SK-N-SH treated with all-trans-retinoic acid at 6 μM for 48 hours (cell line): ENCODE measurements at regions not wholly inside any gene's neighbourhood (a gene's known extent, or its start where the extent isn't known, plus 50 kb on each side); places are given as distances from the start of the nearest gene placed in this dataset.

Source experiments
- ATAC-seq: fragments of 200-7000 bp; cut with Tn5 transposase; 3 replicates; pipeline ENCODE4 v1.9.1; 2020; ENCODE audit warnings: mild to moderate bottlenecking, moderate library complexity
- ARNTL ChIP-seq: fragments of 450-650 bp; formaldehyde crosslinking; IDR thresholded peaks from 2 replicates; pipeline ENCODE4 v1.5.0; 2020; ENCODE audit warnings: low read depth, mild to moderate bottlenecking, moderate library complexity, borderline replicate concordance
- BACH2 ChIP-seq: fragments of 250-450 bp; sonication (Bioruptor Pico); IDR thresholded peaks from 2 replicates; pipeline ENCODE4 v1.9.0; 2021; ENCODE audit warnings: mild to moderate bottlenecking, borderline replicate concordance
- CREB5 ChIP-seq: fragments of 250-450 bp; sonication (Bioruptor Pico); IDR thresholded peaks from 2 replicates; pipeline ENCODE4 v1.5.1; 2020; ENCODE audit warnings: low read depth, mild to moderate bottlenecking, moderate library complexity
- CSDC2 ChIP-seq: fragments of 250-450 bp; sonication (Bioruptor Pico); IDR thresholded peaks from 2 replicates; pipeline ENCODE4 v1.5.0; 2020; ENCODE audit warnings: mild to moderate bottlenecking, moderate library complexity
- CSRNP3 ChIP-seq: fragments of 250-450 bp; sonication (Bioruptor Pico); IDR thresholded peaks from 2 replicates; pipeline ENCODE4 v1.5.1; 2021; ENCODE audit warnings: mild to moderate bottlenecking, moderate library complexity
- ESRRG ChIP-seq: fragments of 250-450 bp; sonication (Bioruptor Pico); IDR thresholded peaks from 2 replicates; pipeline ENCODE4 v1.6.1; 2021; ENCODE audit warnings: mild to moderate bottlenecking
- GLIS3 ChIP-seq: fragments of 250-450 bp; sonication (Bioruptor Pico); IDR thresholded peaks from 2 replicates; pipeline ENCODE4 v1.5.0; 2020; ENCODE audit warnings: mild to moderate bottlenecking, moderate library complexity
- ISL1 ChIP-seq: fragments of 250-450 bp; sonication (Bioruptor Pico); IDR thresholded peaks from 2 replicates; pipeline ENCODE4 v2.1.2; 2022; ENCODE audit warnings: mild to moderate bottlenecking, moderate library complexity
- OSR1 ChIP-seq: fragments of 250-450 bp; sonication (Bioruptor Pico); IDR thresholded peaks from 2 replicates; pipeline ENCODE4 v1.8.0; 2022; ENCODE audit warnings: moderate library complexity, mild to moderate bottlenecking, inconsistent platforms
- PATZ1 ChIP-seq: fragments of 250-450 bp; sonication (Bioruptor Pico); IDR thresholded peaks from 2 replicates; pipeline ENCODE4 v1.8.0; 2020; ENCODE audit warnings: mild to moderate bottlenecking, moderate library complexity, borderline replicate concordance
- POU6F1 ChIP-seq: fragments of 250-450 bp; sonication (Bioruptor Pico); IDR thresholded peaks from 2 replicates; pipeline ENCODE4 v1.8.0; 2021; ENCODE audit warnings: low read depth, mild to moderate bottlenecking, moderate library complexity, borderline replicate concordance
- PPARA ChIP-seq: fragments of 250-450 bp; sonication (Bioruptor Pico); IDR thresholded peaks from 2 replicates; pipeline ENCODE4 v1.5.0; 2020; ENCODE audit warnings: mild to moderate bottlenecking, borderline replicate concordance
- RARB ChIP-seq: fragments of 250-450 bp; sonication (Bioruptor Pico); IDR thresholded peaks from 2 replicates; pipeline ENCODE4 v1.8.0; 2021; ENCODE audit warnings: mild to moderate bottlenecking, moderate library complexity
- SNAI2 ChIP-seq: fragments of 250-450 bp; sonication (Bioruptor Pico); IDR thresholded peaks from 2 replicates; pipeline ENCODE4 v1.5.0; 2020; ENCODE audit warnings: mild to moderate bottlenecking, moderate library complexity
- TCF4 ChIP-seq: fragments of 250-450 bp; sonication (Bioruptor Pico); IDR thresholded peaks from 2 replicates; pipeline ENCODE4 v1.8.0; 2021; ENCODE audit warnings: mild to moderate bottlenecking, moderate library complexity, borderline replicate concordance
- TOX ChIP-seq: fragments of 250-450 bp; sonication (Bioruptor Pico); IDR thresholded peaks from 2 replicates; pipeline ENCODE4 v1.8.0; 2021; ENCODE audit warnings: mild to moderate bottlenecking, moderate library complexity, borderline replicate concordance
- TSHZ2 ChIP-seq: fragments of 250-450 bp; sonication (Bioruptor Pico); IDR thresholded peaks from 2 replicates; pipeline ENCODE4 v1.5.0; 2020; ENCODE audit warnings: mild to moderate bottlenecking, moderate library complexity
- ZC3H10 ChIP-seq: fragments of 250-450 bp; sonication (Bioruptor Pico); IDR thresholded peaks from 2 replicates; pipeline ENCODE4 v1.5.1; 2021; ENCODE audit warnings: mild to moderate bottlenecking, moderate library complexity
- ZFP3 ChIP-seq: fragments of 250-450 bp; sonication (Bioruptor Pico); IDR thresholded peaks from 2 replicates; pipeline ENCODE4 v1.5.0; 2020; ENCODE audit warnings: mild to moderate bottlenecking, moderate library complexity
- ZFP30 ChIP-seq: fragments of 450-650 bp; formaldehyde crosslinking; IDR thresholded peaks from 2 replicates; pipeline ENCODE4 v1.5.0; 2022; ENCODE audit warnings: mild to moderate bottlenecking, moderate library complexity
- ZNF565 ChIP-seq: fragments of 450-650 bp; formaldehyde crosslinking; conservative IDR thresholded peaks from 2 replicates; pipeline ENCODE4 v1.5.0; 2020; ENCODE audit warnings: low read depth, mild to moderate bottlenecking, moderate library complexity
- ZNF70 ChIP-seq: fragments of 450-650 bp; formaldehyde crosslinking; IDR thresholded peaks from 2 replicates; pipeline ENCODE4 v1.5.0; 2020; ENCODE audit warnings: mild to moderate bottlenecking, moderate library complexity
- ZNF8 ChIP-seq: fragments of 450-650 bp; formaldehyde crosslinking; IDR thresholded peaks from 2 replicates; pipeline ENCODE4 v1.5.0; 2020; ENCODE audit warnings: mild to moderate bottlenecking, moderate library complexity

- ATAC-seq = no peak
- TF ChIP-seq CREB5 (CRISPR knock-in tag) = no peak
These were observed 149.7 kb downstream of the ZFP36L2 start for GRCh38 chr2:43076676-43077075.

GRCh38 chr2:43075811-43076585 lies 150.4 kb downstream of the ZFP36L2 start:
- TF ChIP-seq TCF4 (CRISPR knock-in tag) = no peak
- no peak for TF ChIP-seq ESRRG (CRISPR knock-in tag)
- no peak for TF ChIP-seq ARNTL (CRISPR knock-in tag)
- peak; percentile 47; the same call in 1 of the 2 replicates for TF ChIP-seq ISL1 (CRISPR knock-in tag)
- peak; percentile 62; the same call in 1 of the 2 replicates for TF ChIP-seq ZNF565
- TF ChIP-seq BACH2 (CRISPR knock-in tag) = no peak
- TF ChIP-seq CREB5 (CRISPR knock-in tag) = 0 out of 2 replicates have a peak, but pooled peaks have one; percentile 45
- no peak for TF ChIP-seq PATZ1
- TF ChIP-seq CSRNP3 (CRISPR knock-in tag) = no peak
- no peak for TF ChIP-seq ZFP30 (CRISPR knock-in tag)
- TF ChIP-seq RARB (CRISPR knock-in tag) = no peak
- no peak for TF ChIP-seq POU6F1
- no peak for TF ChIP-seq ZC3H10 (CRISPR knock-in tag)
- TF ChIP-seq OSR1 (CRISPR knock-in tag) = no peak
- TF ChIP-seq ZNF8 (CRISPR knock-in tag) = no peak
- no peak for TF ChIP-seq PPARA
- TF ChIP-seq ZFP3 (CRISPR knock-in tag) = peak; percentile 81; the same call in 1 of the 2 replicates
- TF ChIP-seq GLIS3 = no peak; the same call in 1 of the 2 replicates
- no peak for TF ChIP-seq SNAI2
- TF ChIP-seq CSDC2 (CRISPR knock-in tag) = no peak; the same call in 1 of the 2 replicates
- TF ChIP-seq TOX (CRISPR knock-in tag) = no peak
- TF ChIP-seq TSHZ2 (CRISPR knock-in tag) = 0 out of 2 replicates have a peak, but pooled peaks have one; percentile 18
- TF ChIP-seq ZNF70 = 0 out of 2 replicates have a peak, but pooled peaks have one; percentile 31
- TF ChIP-seq, all 23 proteins: peak for 6
- ATAC-seq = peak; percentile 46
